Activated CD4-positive, alpha-beta memory T cell treated with anti-CD3 and anti-CD28 coated beads for 36 hours (primary cell): ENCODE measurements at regions not wholly inside any gene's neighbourhood (a gene's known extent, or its start where the extent isn't known, plus 50 kb on each side); places are given as distances from the start of the nearest gene placed in this dataset.

Source experiments
- CTCF ChIA-PET: fragments of 350-600 bp; sonication (Branson Sonifier 250); formaldehyde crosslinking; loops from one replicate; lab custom pipeline; 2021; ENCODE audit warnings: antibody characterized with exemption, inconsistent platforms; lab: Charles Lee
- POLR2A ChIA-PET: fragments of 350-600 bp; sonication (Branson Sonifier 250); formaldehyde crosslinking; loops from one replicate; lab custom pipeline; 2021; ENCODE audit warnings: antibody characterized with exemption; lab: Charles Lee
- DNase-seq: peaks from one replicate; pipeline ENCODE4 v3.0.0-alpha.2; 2020
- H3K27ac Mint-ChIP-seq: one replicate; pipeline ENCODE4 v1.8.0; 2021; ENCODE audit warnings: mixed read lengths
- H3K27me3 Mint-ChIP-seq: one replicate; pipeline ENCODE4 v1.8.0; 2021; ENCODE audit warnings: mixed read lengths
- H3K36me3 Mint-ChIP-seq: one replicate; pipeline ENCODE4 v1.8.0; 2021; ENCODE audit warnings: mixed read lengths
- H3K4me1 Mint-ChIP-seq: one replicate; pipeline ENCODE4 v1.8.0; 2021; ENCODE audit warnings: low read depth, mixed read lengths
- H3K4me3 Mint-ChIP-seq: one replicate; pipeline ENCODE4 v1.8.0; 2021; ENCODE audit warnings: mild to moderate bottlenecking, mixed read lengths
- H3K9me3 Mint-ChIP-seq: one replicate; pipeline ENCODE4 v1.8.0; 2021; ENCODE audit warnings: mixed read lengths
- intact Hi-C: fragments of 100-400 bp; cut with micrococcal nuclease; formaldehyde crosslinking; loops from one replicate; pipeline ENCODE4 v1.15.1; 2023

DNA sequence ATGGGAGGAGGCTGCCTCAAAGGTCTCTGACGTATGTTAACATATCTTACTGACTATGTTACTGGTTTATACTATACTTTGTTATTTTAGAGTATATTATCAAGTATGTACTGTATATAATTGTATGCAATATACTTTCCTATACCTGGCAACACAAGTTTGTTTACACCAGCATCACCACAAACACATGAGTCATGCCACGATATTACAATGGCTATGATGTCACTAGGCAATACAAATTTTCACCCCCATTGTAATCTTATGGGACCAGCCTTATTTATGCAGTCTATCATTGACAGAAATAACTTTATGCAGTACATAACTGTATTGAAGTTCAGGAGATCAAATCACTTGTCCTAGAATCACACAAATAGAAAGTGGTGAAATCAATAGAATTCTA is 329.9 kb upstream of the SLC7A11 start:
- no peak for DNase-seq
- H3K27me3 Mint-ChIP-seq, result no peaks in the 10 kb centered on the region
- intact Hi-C loops, result no loop called here
- H3K4me3 Mint-ChIP-seq, result no peak overlapping the region
- H3K4me1 Mint-ChIP-seq, result no peaks in the 10 kb centered on the region
- no peak overlapping the region for H3K27ac Mint-ChIP-seq
- no peaks in the 10 kb centered on the region for H3K36me3 Mint-ChIP-seq
- H3K9me3 Mint-ChIP-seq, result peaks cover 15% of the 10 kb centered on the region
- POLR2A ChIA-PET, result no interaction called here
- CTCF ChIA-PET, result no interaction called here

DNA sequence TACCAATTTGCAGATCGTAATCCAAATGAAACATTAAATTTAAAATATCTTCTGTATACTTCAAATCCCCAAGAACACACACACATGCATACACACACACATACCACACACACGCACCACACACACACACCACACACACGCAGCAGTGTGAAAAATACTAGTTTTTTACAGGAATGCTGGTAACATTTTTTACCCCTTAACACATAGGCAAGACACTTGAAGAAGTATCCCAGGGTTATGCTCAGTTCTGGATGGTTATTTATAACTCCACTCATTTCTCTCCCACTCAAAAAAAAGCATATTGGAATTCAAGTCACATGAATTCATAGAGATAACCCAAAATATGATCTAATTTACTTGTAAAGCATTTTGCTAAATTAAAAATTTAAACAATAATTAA is 325.5 kb upstream of the SLC7A11 start:
- intact Hi-C loops, result no loop called here
- POLR2A ChIA-PET, result no interaction called here
- DNase-seq, result no peak
- H3K4me1 Mint-ChIP-seq, result no peaks in the 10 kb centered on the region
- no peak overlapping the region for H3K27ac Mint-ChIP-seq
- no peak overlapping the region for H3K4me3 Mint-ChIP-seq
- H3K27me3 Mint-ChIP-seq, result no peaks in the 10 kb centered on the region
- H3K9me3 Mint-ChIP-seq, result no peaks in the 10 kb centered on the region
- CTCF ChIA-PET, result no interaction called here
- no peaks in the 10 kb centered on the region for H3K36me3 Mint-ChIP-seq

DNA sequence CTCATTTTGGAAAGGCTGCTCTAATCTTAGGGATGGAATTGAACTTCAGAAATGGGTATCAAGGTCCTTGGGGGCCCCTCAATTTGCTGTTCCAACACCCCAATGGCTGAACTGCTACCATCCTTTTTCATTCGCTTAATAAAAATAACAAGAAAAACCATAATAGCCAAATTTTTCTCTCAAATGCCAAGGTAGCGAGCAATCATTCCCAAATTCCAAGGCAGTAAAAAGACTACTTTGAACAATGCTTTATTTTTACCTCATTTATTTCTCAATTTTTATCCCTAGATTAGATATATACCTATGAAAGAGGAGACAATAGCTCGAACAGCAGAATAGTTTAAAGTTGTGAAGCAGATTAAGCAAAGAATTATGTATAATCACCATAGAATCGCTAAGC is 323.4 kb upstream of the SLC7A11 start:
- no peak for DNase-seq
- Mint-ChIP-seq H3K27me3 (no peaks in the 10 kb centered on the region), H3K36me3 (no peaks in the 10 kb centered on the region), H3K4me1 (no peaks in the 10 kb centered on the region), H3K9me3 (peaks cover 3% of the 10 kb centered on the region), H3K27ac (no peak overlapping the region), H3K4me3 (no peak overlapping the region)
- intact Hi-C loops, result no loop called here
- ChIA-PET POLR2A (no interaction called here), CTCF (no interaction called here)

DNA sequence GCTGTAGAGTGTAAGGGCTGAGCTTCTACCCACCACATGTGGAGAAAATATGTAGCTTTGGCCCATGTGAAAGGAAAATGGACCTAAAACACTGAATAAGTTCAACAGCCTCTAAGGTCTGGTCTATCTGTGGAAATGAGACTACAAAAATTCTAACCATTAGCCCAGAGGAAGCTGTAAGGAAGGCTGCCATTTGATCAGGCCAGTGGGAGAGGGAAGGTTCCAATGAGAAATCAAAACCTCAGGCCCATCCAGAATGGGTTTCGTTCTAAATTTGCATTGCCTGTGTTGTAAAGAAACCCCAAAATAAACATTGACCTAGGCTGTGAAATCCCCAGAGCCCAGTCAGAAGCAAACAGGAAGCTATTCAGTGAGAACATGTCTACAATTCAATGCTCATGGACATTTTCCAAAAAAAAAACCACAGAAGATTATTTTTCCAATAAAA is 320.4 kb upstream of the SLC7A11 start:
- DNase-seq, result no peak
- POLR2A ChIA-PET, result no interaction called here
- no peak overlapping the region for H3K4me3 Mint-ChIP-seq
- intact Hi-C loops, result no loop called here
- H3K27ac Mint-ChIP-seq, result no peak overlapping the region
- H3K27me3 Mint-ChIP-seq, result no peaks in the 10 kb centered on the region
- H3K4me1 Mint-ChIP-seq, result no peaks in the 10 kb centered on the region
- peaks cover 3% of the 10 kb centered on the region for H3K9me3 Mint-ChIP-seq
- H3K36me3 Mint-ChIP-seq, result no peaks in the 10 kb centered on the region
- CTCF ChIA-PET, result no interaction called here

DNA sequence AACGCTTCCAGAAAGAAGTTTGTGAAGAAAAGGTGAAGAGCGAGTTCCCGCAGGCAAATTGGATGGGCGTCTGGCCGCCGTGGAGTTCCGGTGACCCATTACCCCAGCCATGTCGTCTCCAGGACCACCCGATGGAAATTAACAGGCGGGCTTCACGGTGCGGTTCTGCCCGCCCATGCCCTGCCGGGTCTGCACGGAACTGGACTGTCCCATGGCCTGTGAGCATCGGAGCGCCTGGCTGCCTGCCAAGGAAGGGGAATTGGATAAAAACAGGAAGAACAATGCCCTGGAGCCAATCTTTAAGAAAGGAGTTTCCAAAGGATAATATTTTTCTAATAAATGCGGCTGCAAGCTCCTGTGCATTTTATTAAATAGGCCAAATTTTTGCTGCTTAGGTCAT is 319.8 kb upstream of the SLC7A11 start:
- H3K36me3 Mint-ChIP-seq, result no peaks in the 10 kb centered on the region
- H3K4me1 Mint-ChIP-seq, result no peaks in the 10 kb centered on the region
- no peaks in the 10 kb centered on the region for H3K27me3 Mint-ChIP-seq
- CTCF ChIA-PET, result no interaction called here
- no peak overlapping the region for H3K4me3 Mint-ChIP-seq
- DNase-seq, result no peak
- H3K27ac Mint-ChIP-seq, result no peak overlapping the region
- peaks cover 3% of the 10 kb centered on the region for H3K9me3 Mint-ChIP-seq
- intact Hi-C loops, result no loop called here
- POLR2A ChIA-PET, result no interaction called here

DNA sequence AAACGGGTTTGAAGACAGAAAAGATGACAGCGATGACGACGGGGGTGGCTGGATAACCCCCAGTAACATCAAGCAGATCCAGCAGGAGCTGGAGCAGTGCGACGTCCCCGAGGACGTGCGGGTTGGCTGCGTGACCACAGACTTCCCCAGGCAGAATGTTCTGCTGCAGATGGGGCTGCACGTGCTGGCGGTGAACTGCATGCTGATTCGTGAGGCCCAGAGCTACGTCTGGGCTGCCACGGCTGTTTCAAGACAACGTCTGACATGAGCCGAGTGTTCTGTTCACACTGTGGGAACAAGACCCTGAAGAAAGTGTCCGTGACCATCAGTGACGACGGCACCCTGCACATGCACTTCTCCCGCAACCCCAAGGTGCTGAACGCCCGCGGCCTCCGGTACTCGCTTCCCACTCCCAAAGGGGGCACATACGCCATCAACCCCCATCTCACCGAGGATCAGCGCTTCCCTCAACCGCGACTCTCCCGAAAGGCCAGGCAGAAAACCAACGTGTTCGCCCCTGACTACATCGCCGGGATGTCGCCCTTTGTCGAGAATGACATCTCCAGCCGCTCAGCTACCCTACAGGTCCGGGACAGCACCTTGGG is 319.2 kb upstream of the SLC7A11 start:
- Mint-ChIP-seq H3K4me3 (no peak overlapping the region), H3K4me1 (no peaks in the 10 kb centered on the region), H3K27ac (no peak overlapping the region), H3K27me3 (no peaks in the 10 kb centered on the region), H3K9me3 (peaks cover 3% of the 10 kb centered on the region), H3K36me3 (no peaks in the 10 kb centered on the region)
- CTCF ChIA-PET, result no interaction called here
- DNase-seq, result no peak
- POLR2A ChIA-PET, result no interaction called here
- intact Hi-C loops, result no loop called here

DNA sequence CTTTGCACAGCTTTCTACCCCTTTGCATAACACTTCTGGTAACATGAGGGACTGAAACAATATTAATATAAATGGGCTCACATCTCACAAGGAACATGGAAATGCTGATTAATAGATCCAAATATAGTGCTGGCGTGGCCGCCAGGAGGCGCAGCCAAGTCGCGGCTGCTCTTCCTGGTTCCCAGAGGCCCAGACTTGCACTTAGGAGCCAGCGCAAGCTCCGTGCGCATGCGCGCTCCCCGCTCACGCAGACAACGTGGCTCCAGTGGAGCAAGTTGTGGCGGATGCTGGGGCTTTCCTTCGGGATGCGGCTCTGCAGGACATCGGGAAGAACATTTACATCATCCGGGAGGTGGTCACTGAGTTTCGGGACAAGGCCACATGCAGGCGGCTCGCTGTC is 318.3 kb upstream of the SLC7A11 start:
- no peak for DNase-seq
- ChIA-PET CTCF (no interaction called here), POLR2A (no interaction called here)
- Mint-ChIP-seq H3K9me3 (peaks cover 3% of the 10 kb centered on the region), H3K36me3 (no peaks in the 10 kb centered on the region), H3K27ac (no peak overlapping the region), H3K4me3 (no peak overlapping the region), H3K4me1 (no peaks in the 10 kb centered on the region), H3K27me3 (no peaks in the 10 kb centered on the region)
- intact Hi-C loops, result no loop called here

GRCh38 chr4:138558886-138559285 is 316.7 kb upstream of the SLC7A11 start:
- Mint-ChIP-seq H3K27me3 (no peaks in the 10 kb centered on the region), H3K4me1 (no peaks in the 10 kb centered on the region), H3K27ac (no peak overlapping the region), H3K36me3 (no peaks in the 10 kb centered on the region), H3K9me3 (peaks cover 3% of the 10 kb centered on the region), H3K4me3 (no peak overlapping the region)
- no peak for DNase-seq
- ChIA-PET CTCF (no interaction called here), POLR2A (no interaction called here)
- intact Hi-C loops, result no loop called here

DNA sequence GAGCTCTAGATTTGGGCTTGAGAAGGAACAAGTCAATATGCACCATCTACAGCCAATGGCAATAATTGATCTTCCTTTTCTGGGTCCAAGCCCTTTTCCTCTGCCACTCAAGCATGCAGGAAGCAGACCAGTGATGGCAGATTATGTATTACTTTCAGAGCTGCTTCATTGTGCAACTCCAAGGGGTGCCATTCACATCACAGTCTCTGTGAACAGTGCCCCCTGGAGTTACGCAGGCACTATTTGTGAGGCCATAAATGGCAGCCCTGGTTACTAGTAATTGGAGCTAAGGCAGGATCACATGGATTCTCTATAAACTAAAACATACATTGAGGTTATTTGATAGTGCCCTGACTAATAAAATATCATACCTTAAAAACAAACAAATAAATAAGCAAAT is 313.4 kb upstream of the SLC7A11 start:
- Mint-ChIP-seq H3K4me1 (no peaks in the 10 kb centered on the region), H3K36me3 (no peaks in the 10 kb centered on the region), H3K4me3 (no peak overlapping the region), H3K9me3 (peaks cover 2% of the 10 kb centered on the region), H3K27me3 (no peaks in the 10 kb centered on the region), H3K27ac (no peak overlapping the region)
- no peak for DNase-seq
- intact Hi-C loops, result no loop called here
- POLR2A ChIA-PET, result no interaction called here
- CTCF ChIA-PET, result no interaction called here

DNA sequence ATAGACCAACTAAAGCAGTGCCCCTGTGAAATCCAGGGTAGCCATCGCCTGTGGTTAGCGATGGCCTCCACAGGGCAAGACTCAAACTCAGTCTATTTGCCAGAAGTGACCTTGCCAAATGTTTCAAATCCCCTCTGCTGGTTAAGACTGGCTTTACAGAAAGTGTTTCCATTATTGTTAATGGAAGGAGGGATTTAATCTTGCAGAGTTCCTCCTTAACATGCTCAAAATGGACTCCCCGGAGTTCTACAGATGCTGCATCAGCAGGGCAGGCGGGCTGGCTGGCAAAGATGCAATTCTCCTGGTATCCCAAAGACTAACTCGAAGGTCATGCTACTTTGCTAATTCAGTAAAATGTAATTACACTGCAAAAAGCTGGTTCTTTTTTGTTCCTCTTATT is 313.0 kb upstream of the SLC7A11 start:
- H3K27ac Mint-ChIP-seq, result no peak overlapping the region

GRCh38 chr4:138553001-138553845 is 311.1 kb upstream of the SLC7A11 start:
- H3K9me3 Mint-ChIP-seq, result peaks cover 2% of the 10 kb centered on the region
- DNase-seq, result no peak
- intact Hi-C loops, result no loop called here
- no peak overlapping the region for H3K27ac Mint-ChIP-seq
- no peak overlapping the region for H3K4me3 Mint-ChIP-seq
- ChIA-PET POLR2A (no interaction called here), CTCF (no interaction called here)
- H3K36me3 Mint-ChIP-seq, result no peaks in the 10 kb centered on the region
- H3K4me1 Mint-ChIP-seq, result no peaks in the 10 kb centered on the region
- H3K27me3 Mint-ChIP-seq, result no peaks in the 10 kb centered on the region

More for the DNA sequence above, 313.0 kb upstream of the SLC7A11 start:
- H3K9me3 Mint-ChIP-seq, result peaks cover 2% of the 10 kb centered on the region
- no peak for DNase-seq
- ChIA-PET POLR2A (no interaction called here), CTCF (no interaction called here)
- no peaks in the 10 kb centered on the region for H3K27me3 Mint-ChIP-seq
- intact Hi-C loops, result no loop called here
- no peaks in the 10 kb centered on the region for H3K36me3 Mint-ChIP-seq
- no peak overlapping the region for H3K4me3 Mint-ChIP-seq
- no peaks in the 10 kb centered on the region for H3K4me1 Mint-ChIP-seq

DNA sequence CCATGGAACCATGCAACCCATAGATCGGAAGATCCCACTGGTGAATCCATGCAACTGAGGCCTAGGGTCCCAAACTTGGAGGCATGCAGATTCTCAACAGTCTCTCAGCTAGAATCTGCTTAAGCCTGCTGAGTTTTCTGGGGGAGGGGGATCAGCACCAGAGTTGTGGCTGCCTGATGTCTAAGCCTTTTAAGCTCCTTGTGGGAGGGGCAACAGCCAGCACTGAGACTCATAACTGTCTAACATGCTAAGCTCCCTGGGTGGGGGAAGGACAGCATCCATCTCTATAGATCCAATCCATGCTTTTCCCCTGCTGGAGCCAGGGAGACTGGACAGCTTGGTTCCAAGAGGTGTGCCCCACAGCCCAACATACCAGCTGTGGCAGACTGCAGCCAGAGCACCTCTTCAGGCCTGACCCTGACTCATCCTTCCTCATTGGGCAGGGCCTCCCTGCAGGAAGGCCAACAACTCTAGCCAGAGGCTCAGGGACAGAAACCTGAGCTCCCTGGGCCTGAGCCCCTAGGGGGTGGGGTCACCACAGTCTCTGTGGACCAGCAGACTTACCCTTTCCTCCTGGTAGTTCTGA is 300.1 kb upstream of the SLC7A11 start:
- intact Hi-C loops, result no loop called here
- H3K27ac Mint-ChIP-seq, result no peak overlapping the region
- H3K36me3 Mint-ChIP-seq, result no peaks in the 10 kb centered on the region
- no peak for DNase-seq
- ChIA-PET POLR2A (no interaction called here), CTCF (interaction anchor here (0.6 kb wide), 1 partner anchor 354 kb away, joined by 4 read pairs; no protein-coding TSS in a partner anchor)
- no peaks in the 10 kb centered on the region for H3K27me3 Mint-ChIP-seq
- H3K4me3 Mint-ChIP-seq, result no peak overlapping the region
- no peaks in the 10 kb centered on the region for H3K4me1 Mint-ChIP-seq
- peaks cover 6% of the 10 kb centered on the region for H3K9me3 Mint-ChIP-seq
